ENCODE measurements at regions not wholly inside any gene's neighbourhood (a gene's known extent, or its start where the extent isn't known, plus 50 kb on each side); places are given as distances from the start of the nearest gene placed in this dataset.
"Not testable (repeated sequence)": the region's sequence is repeated elsewhere in the genome, so short reads cannot be mapped to it uniquely, and the experiment has no call there.

GRCh38 chr11:115645631-115646317, 141.6 kb upstream of the CADM1 start:
- peak; percentile 75 for DNase-seq (ENCODE audit: low spot score)

GRCh38 chr11:115644856-115645255, 140.6 kb upstream of the CADM1 start:
- DNase-seq (ENCODE audit: low spot score): no peak

- no peak for DNase-seq (ENCODE audit: low spot score)
These were observed 139.5 kb upstream of the CADM1 start for GRCh38 chr11:115643549-115644270.

- no peak for DNase-seq (ENCODE audit: low spot score)
These were observed 138.4 kb upstream of the CADM1 start for GRCh38 chr11:115642660-115643059.

- no peak for DNase-seq (ENCODE audit: low spot score)
These were observed 133.5 kb upstream of the CADM1 start for GRCh38 chr11:115637599-115638241.

- DNase-seq (ENCODE audit: low spot score): no peak
These were observed 132.7 kb upstream of the CADM1 start for GRCh38 chr11:115636753-115637527.

GRCh38 chr11:115633977-115634376, 129.8 kb upstream of the CADM1 start:
- not testable (repeated sequence) for DNase-seq (ENCODE audit: low spot score)

- no peak for DNase-seq (ENCODE audit: low spot score)
These were observed 127.8 kb upstream of the CADM1 start for GRCh38 chr11:115632061-115632460.

- DNase-seq (ENCODE audit: low spot score): no peak
These were observed 127.4 kb upstream of the CADM1 start for GRCh38 chr11:115631609-115632008.

- peak; percentile 75 for DNase-seq (ENCODE audit: low spot score)
These were observed 126.0 kb upstream of the CADM1 start for GRCh38 chr11:115630214-115630613.

GRCh38 chr11:115629456-115630015, 125.3 kb upstream of the CADM1 start:
- no peak for DNase-seq (ENCODE audit: low spot score)

- DNase-seq (ENCODE audit: low spot score): no peak
These were observed 123.6 kb upstream of the CADM1 start for GRCh38 chr11:115627666-115628460.

- no peak for DNase-seq (ENCODE audit: low spot score)
These were observed 122.9 kb upstream of the CADM1 start for GRCh38 chr11:115627071-115627470.

- DNase-seq (ENCODE audit: low spot score): no peak
These were observed 122.2 kb upstream of the CADM1 start for GRCh38 chr11:115626414-115626813.

GRCh38 chr11:115625502-115625901, 121.3 kb upstream of the CADM1 start:
- DNase-seq (ENCODE audit: low spot score): no peak

- DNase-seq (ENCODE audit: low spot score): no peak
These were observed 119.8 kb upstream of the CADM1 start for GRCh38 chr11:115624065-115624464.

- peak; percentile 99 for DNase-seq (ENCODE audit: low spot score)
These were observed 118.8 kb upstream of the CADM1 start for GRCh38 chr11:115623021-115623451.

- no peak for DNase-seq (ENCODE audit: low spot score)
These were observed 114.2 kb upstream of the CADM1 start for GRCh38 chr11:115618428-115618827.

- no peak for DNase-seq (ENCODE audit: low spot score)
These were observed 113.6 kb upstream of the CADM1 start for GRCh38 chr11:115617767-115618166.

- DNase-seq (ENCODE audit: low spot score): peak; percentile 56
These were observed 112.8 kb upstream of the CADM1 start for GRCh38 chr11:115616971-115617370.

Data from umbilical cord (tissue), 1 donor.